GM21515 (cell line): ENCODE measurements at regions not wholly inside any gene's neighbourhood (a gene's known extent, or its start where the extent isn't known, plus 50 kb on each side); places are given as distances from the start of the nearest gene placed in this dataset.
"Not testable (repeated sequence)": the region's sequence is repeated elsewhere in the genome, so short reads cannot be mapped to it uniquely, and the experiment has no call there.

Source experiments
- ATAC-seq: cut with Tn5 transposase; IDR thresholded peaks from one replicate; pipeline ENCODE4 v1.9.1; 2021; ENCODE audit not compliant: unreplicated experiment

GRCh38 chr2:83339942-83340341 is 1119.1 kb downstream of the SUCLG1 start:
- ATAC-seq, result not testable (repeated sequence)

- no peak for ATAC-seq
Measured at GRCh38 chr2:83331810-83332209, 1127.3 kb downstream of the SUCLG1 start.

- no peak for ATAC-seq
Measured at GRCh38 chr2:83323038-83323437, 1136.0 kb downstream of the SUCLG1 start.

- ATAC-seq, result no peak
Measured at GRCh38 chr2:83320053-83320452, 1139.0 kb downstream of the SUCLG1 start.

- no peak for ATAC-seq
Measured at GRCh38 chr2:83305758-83306378, 1153.2 kb downstream of the SUCLG1 start.

GRCh38 chr2:83291083-83291482 is 1168.0 kb downstream of the SUCLG1 start:
- ATAC-seq, result no peak

GRCh38 chr2:83282841-83283240 is 1176.2 kb downstream of the SUCLG1 start:
- no peak for ATAC-seq

GRCh38 chr2:83282043-83282795 is 1176.9 kb downstream of the SUCLG1 start:
- ATAC-seq, result no peak

GRCh38 chr2:83280391-83280790 is 1178.7 kb downstream of the SUCLG1 start:
- no peak for ATAC-seq

GRCh38 chr2:83273322-83273721 is 1185.8 kb downstream of the SUCLG1 start:
- no peak for ATAC-seq

GRCh38 chr2:83261591-83262136 is 1197.4 kb downstream of the SUCLG1 start:
- no peak for ATAC-seq

- ATAC-seq, result no peak
Measured at GRCh38 chr2:83253848-83254247, 1205.2 kb downstream of the SUCLG1 start.

GRCh38 chr2:83251321-83251872 is 1207.7 kb downstream of the SUCLG1 start:
- ATAC-seq, result no peak

GRCh38 chr2:83245806-83246537 is 1213.1 kb downstream of the SUCLG1 start:
- not testable (repeated sequence) for ATAC-seq

- no peak for ATAC-seq
Measured at GRCh38 chr2:83240611-83241010, 1218.5 kb downstream of the SUCLG1 start.

- ATAC-seq, result no peak
Measured at GRCh38 chr2:83238111-83238510, 1221.0 kb downstream of the SUCLG1 start.

- ATAC-seq, result no peak
Measured at GRCh38 chr2:83234246-83234645, 1224.8 kb downstream of the SUCLG1 start.

- no peak for ATAC-seq
Measured at GRCh38 chr2:83233781-83234180, 1225.3 kb downstream of the SUCLG1 start.

- no peak for ATAC-seq
Measured at GRCh38 chr2:83233326-83233725, 1225.8 kb downstream of the SUCLG1 start.

- ATAC-seq, result no peak
Measured at GRCh38 chr2:83229443-83229842, 1229.6 kb downstream of the SUCLG1 start.

GRCh38 chr2:83224591-83225200 is 1234.4 kb downstream of the SUCLG1 start:
- no peak for ATAC-seq
